ENCODE measurements at regions not wholly inside any gene's neighbourhood (a gene's known extent, or its start where the extent isn't known, plus 50 kb on each side); places are given as distances from the start of the nearest gene placed in this dataset.

- ChIA-PET POLR2A (no interaction called here), CTCF (no interaction called here)
- H3K4me3 ChIP-seq (replicated peaks in 1 of 3; ENCODE audit: insufficient read depth in 1 of 3, low read depth in 1 of 3, low read length in 3 of 3) = no peak overlapping the region
- no peak overlapping the region for H3K4me2 ChIP-seq (ENCODE audit: insufficient read depth, low read length)
- H3K79me2 ChIP-seq (ENCODE audit: control insufficient read depth, insufficient read depth, low read length) = no peaks in the 10 kb centered on the region
- no peaks in the 10 kb centered on the region for H3K9me1 ChIP-seq (replicated peaks; ENCODE audit: control insufficient read depth, extremely low read depth, insufficient read depth, low read length)
- dilution Hi-C loops (cut with MboI; ENCODE audit: extremely low pct_ligation_motif_present, low sequenced_read_pairs) = no loop called here
- H3K27me3 ChIP-seq (ENCODE audit: control insufficient read depth in 2 of 2, insufficient read depth in 2 of 2, low read length in 2 of 2) = no peaks in the 10 kb centered on the region
- no peak overlapping the region for H2AFZ ChIP-seq (ENCODE audit: low read depth, low read length)
- H3K36me3 ChIP-seq (ENCODE audit: control insufficient read depth in 2 of 2, extremely low read depth in 1 of 2, insufficient read depth in 2 of 2, low read length in 2 of 2) = no peaks in the 10 kb centered on the region
- intact Hi-C loops (cut with micrococcal nuclease) = no loop called here
- no peak for DNase-seq (ENCODE audit: low read depth, low spot score)
- TF ChIP-seq MYC (IDR thresholded peaks at IDR 0.05; ENCODE audit: low read depth, low read length) = no peak
- peak; percentile 5 for TF ChIP-seq FOS (IDR thresholded peaks at IDR 0.05; ENCODE audit: borderline replicate concordance, insufficient read depth, low read length)
- peak; percentile 13 for TF ChIP-seq GATA2 (IDR thresholded peaks at IDR 0.05; ENCODE audit: insufficient read depth, insufficient read length, low read depth, low read length)
- BruUV-seq (replicated peaks) = no TSS peak
- H3K27ac ChIP-seq (ENCODE audit: insufficient read depth, low read depth, low read length) = no peak overlapping the region
- FAIRE-seq = no peak
- no peaks in the 10 kb centered on the region for H4K20me1 ChIP-seq (replicated peaks; ENCODE audit: control insufficient read depth, extremely low read depth, insufficient read depth, low read length)
- H3K9ac ChIP-seq (replicated peaks; ENCODE audit: extremely low read depth, insufficient read depth, low read length) = no peak overlapping the region
- H3K9me3 ChIP-seq (replicated peaks; ENCODE audit: control insufficient read depth, insufficient read depth, low read length) = no peaks in the 10 kb centered on the region
- peaks cover 4% of the 10 kb centered on the region for H3K4me1 ChIP-seq (ENCODE audit: control insufficient read depth, extremely low read depth, insufficient read depth, low read length)
These were observed 284.1 kb upstream of the EPHA7 start for GRCh38 chr6:93703431-93703830.

GRCh38 chr6:93701526-93701925, 282.2 kb upstream of the EPHA7 start:
- Histone ChIP-seq H3K79me2 (ENCODE audit: control insufficient read depth, insufficient read depth, low read length) (no peaks in the 10 kb centered on the region), H3K9me3 (replicated peaks; ENCODE audit: control insufficient read depth, insufficient read depth, low read length) (no peaks in the 10 kb centered on the region), H3K9ac (replicated peaks; ENCODE audit: extremely low read depth, insufficient read depth, low read length) (no peak overlapping the region), H3K4me2 (ENCODE audit: insufficient read depth, low read length) (no peak overlapping the region), H3K27me3 (ENCODE audit: control insufficient read depth in 2 of 2, insufficient read depth in 2 of 2, low read length in 2 of 2) (no peaks in the 10 kb centered on the region), H3K36me3 (ENCODE audit: control insufficient read depth in 2 of 2, extremely low read depth in 1 of 2, insufficient read depth in 2 of 2, low read length in 2 of 2) (no peaks in the 10 kb centered on the region), H4K20me1 (replicated peaks; ENCODE audit: control insufficient read depth, extremely low read depth, insufficient read depth, low read length) (no peaks in the 10 kb centered on the region), H2AFZ (ENCODE audit: low read depth, low read length) (peak overlapping the region; percentile 57), H3K27ac (ENCODE audit: insufficient read depth, low read depth, low read length) (no peak overlapping the region), H3K4me1 (ENCODE audit: control insufficient read depth, extremely low read depth, insufficient read depth, low read length) (peaks cover 4% of the 10 kb centered on the region), H3K9me1 (replicated peaks; ENCODE audit: control insufficient read depth, extremely low read depth, insufficient read depth, low read length) (no peaks in the 10 kb centered on the region), H3K4me3 (replicated peaks in 1 of 3; ENCODE audit: insufficient read depth in 1 of 3, low read depth in 1 of 3, low read length in 3 of 3) (no peak overlapping the region)
- TF ChIP-seq JUN (IDR thresholded peaks at IDR 0.05; ENCODE audit: borderline replicate concordance, insufficient read depth, insufficient read length, low read depth) = no peak
- no peak for TF ChIP-seq CTCF (IDR thresholded peaks at IDR 0.05; ENCODE audit: extremely low read depth in 1 of 2, insufficient read depth in 1 of 2, low read depth in 1 of 2, low read length in 2 of 2)
- TF ChIP-seq GATA2 (IDR thresholded peaks at IDR 0.05; ENCODE audit: insufficient read depth, insufficient read length, low read depth, low read length) = peak; percentile 39
- TF ChIP-seq POLR2AphosphoS5 (IDR thresholded peaks at IDR 0.05; ENCODE audit: insufficient read depth, low read depth, low read length) = no peak
- TF ChIP-seq EZH2 (IDR thresholded peaks at IDR 0.05; ENCODE audit: borderline replicate concordance, low read depth, low read length, severe bottlenecking) = no peak
- TF ChIP-seq MYC (IDR thresholded peaks at IDR 0.05; ENCODE audit: low read depth, low read length) = no peak
- TF ChIP-seq POLR2A (IDR thresholded peaks at IDR 0.05; ENCODE audit: low read depth, low read length) = no peak
- TF ChIP-seq FOS (IDR thresholded peaks at IDR 0.05; ENCODE audit: borderline replicate concordance, insufficient read depth, low read length) = no peak
- dilution Hi-C loops (cut with MboI; ENCODE audit: extremely low pct_ligation_motif_present, low sequenced_read_pairs) = no loop called here
- intact Hi-C loops (cut with micrococcal nuclease) = no loop called here
- ChIA-PET POLR2A (no interaction called here), CTCF (no interaction called here)
- BruUV-seq (replicated peaks) = no TSS peak
- FAIRE-seq (peak; percentile 57), DNase-seq (ENCODE audit: low read depth, low spot score) (peak; percentile 39)
